Pancreas (tissue), 10 donors: ENCODE measurements at regions not wholly inside any gene's neighbourhood (a gene's known extent, or its start where the extent isn't known, plus 50 kb on each side); places are given as distances from the start of the nearest gene placed in this dataset.

ENCODE experiments used
- ATAC-seq, 4 donors: fragments of 200-7000 bp; cut with Tn5 transposase; one replicate each; pipeline versions ENCODE4 v1.8.0 to v1.9.1; 2020; ENCODE audit warnings: mild to moderate bottlenecking in 4 of 4, moderate library complexity in 4 of 4
- DNase-seq, 6 donors: peaks; one replicate each; pipeline ENCODE4 v3.0.0-alpha.2; 2020
- FAIRE-seq: peaks from 2 replicates; lab custom pipeline; 2012; peaks lifted over from hg19 to GRCh38; lab: Jason Lieb, UNC
- H3K27ac ChIP-seq, 4 donors: fragments of 200-600 bp; sonication (generic); 1 replicate in 3 of 4; 2 replicates in 1 of 4; pipeline versions ENCODE4 v1.5.0 to v1.8.0; 2020
- H3K27me3 ChIP-seq, 4 donors: fragments of 200-600 bp; one replicate each; pipeline ENCODE4 v1.8.0; 2021
- H3K36me3 ChIP-seq, 3 donors: fragments of 200-600 bp; sonication (generic) in 1 of 3; one replicate each; pipeline versions ENCODE4 v1.5.0 to v1.8.0; 2020 to 2021
- H3K4me1 ChIP-seq, 3 donors: fragments of 200-600 bp; one replicate each; pipeline ENCODE4 v1.8.0; 2021
- H3K4me3 ChIP-seq, 4 donors: fragments of 200-600 bp; sonication (generic) in 2 of 4; one replicate each; pipeline versions ENCODE4 v1.5.0 to v1.8.0; 2020 to 2021
- H3K9me3 ChIP-seq, 4 donors: fragments of 200-600 bp; one replicate each; pipeline ENCODE4 v1.8.0; 2021
- CTCF ChIP-seq, 4 donors: fragments of 200-600 bp; sonication (generic) in 3 of 4; IDR thresholded peaks; one replicate each; pipeline versions ENCODE4 v1.5.0 to v1.8.0; 2021; ENCODE audit warnings: antibody characterized with exemption in 4 of 4
- WGBS, 2 donors: extraction: QIAGEN DNeasy Blood & Tissue Kit; methylation state at CpG; one replicate each; pipeline ENCODE4 v1.1.7; 2013; 5-methylcytosine and 5-hydroxymethylcytosine counted together
- intact Hi-C, 3 donors: fragments of 100-400 bp; cut with DNase I; formaldehyde crosslinking; loops; one replicate each; pipeline versions ENCODE4 v1.11.1 to v1.14.2; 2022
- donor health status: healthy with polysubstance abuse.
- donor health status: DM: no; HTN: no; CAD: no; lungs with moderate emphysema.
- donor health status: DM: no; HTN: no; CAD: no.
- donor health status: control.
- donor health status: control.
- donor health status: Bipolar disorder and iron deficiency.
- donor health status: DM: yes; HTN: yes; CAD: no.
- donor health status: DM: no; HTN: no; CAD: no.
- donor health status: DM: no; HTN: no; CAD: no.
- donor health status: DM: yes; HTN: yes; CAD: no.

DNA sequence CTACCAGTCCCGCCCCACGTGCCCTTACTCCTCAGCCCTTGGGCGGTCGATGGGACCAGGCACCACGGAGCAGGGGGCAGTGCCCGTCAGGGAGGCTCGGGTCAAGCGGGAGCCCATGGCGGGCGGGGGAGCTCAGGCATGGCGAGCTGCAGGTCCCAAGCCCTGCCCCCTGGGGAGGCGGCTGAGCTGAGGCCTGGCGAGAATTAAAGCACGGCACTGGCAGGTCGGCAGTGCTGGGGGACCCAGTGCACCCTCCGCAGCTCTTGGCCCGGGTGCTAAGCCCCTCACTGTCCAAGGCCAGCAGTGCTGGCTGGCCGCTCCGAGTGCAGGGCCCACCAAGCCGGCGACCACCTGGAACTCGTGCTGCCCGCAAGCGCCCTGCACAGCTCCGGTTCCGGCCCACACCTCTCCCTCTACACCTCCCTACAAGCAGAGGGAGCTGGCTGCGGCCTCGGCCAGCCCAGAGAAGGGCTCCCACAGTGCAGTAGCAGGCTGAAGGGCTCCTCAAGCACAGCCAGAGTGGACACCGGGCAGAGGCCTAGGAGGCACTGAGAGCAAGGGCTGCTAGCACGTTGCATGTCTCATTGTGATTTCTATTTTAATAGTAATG lies 166.8 kb upstream of the FMN2 start:
- no peak overlapping the region for H3K4me3 ChIP-seq
- no peak for FAIRE-seq
- H3K27me3 ChIP-seq, result no peaks in the 10 kb centered on the region
- no peaks in the 10 kb centered on the region for H3K4me1 ChIP-seq
- H3K9me3 ChIP-seq, result no peaks in the 10 kb centered on the region
- H3K36me3 ChIP-seq, result no peaks in the 10 kb centered on the region
- WGBS, 2 donors, result 93 to 98% methylated on average over 29 to 30 of the region's 30 CpGs
- no peak for ATAC-seq
- no peak overlapping the region for H3K27ac ChIP-seq
- intact Hi-C loops, result no loop called here
- no peak for TF ChIP-seq CTCF (IDR thresholded peaks at IDR 0.05)
- DNase-seq, result peak in 1 of 6 donors; percentile 64

DNA sequence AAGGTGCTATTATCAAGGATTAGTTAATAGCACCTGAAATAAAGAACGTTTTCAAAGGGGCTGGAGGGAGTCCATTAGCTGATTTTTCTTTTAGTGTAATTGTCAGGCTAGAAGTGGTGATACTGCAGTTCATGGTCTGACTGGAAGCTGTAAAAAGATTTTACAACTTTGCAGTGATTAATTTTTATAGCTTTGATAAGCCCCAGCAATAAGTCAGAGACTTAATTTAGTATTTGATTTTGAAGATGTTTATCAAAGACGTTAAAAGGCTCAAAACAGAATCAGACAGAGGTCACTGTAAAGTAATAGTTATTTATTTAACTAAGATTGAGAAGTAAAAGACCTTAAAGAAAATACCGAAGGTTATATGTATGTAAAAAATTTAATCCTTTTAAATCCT lies 165.5 kb upstream of the FMN2 start:
- no peak for TF ChIP-seq CTCF (IDR thresholded peaks at IDR 0.05)
- DNase-seq (no peak), ATAC-seq (no peak), FAIRE-seq (peak; percentile 13)
- Histone ChIP-seq H3K36me3 (no peaks in the 10 kb centered on the region), H3K9me3 (no peaks in the 10 kb centered on the region), H3K4me1 (no peaks in the 10 kb centered on the region), H3K27me3 (no peaks in the 10 kb centered on the region), H3K27ac (no peak overlapping the region), H3K4me3 (no peak overlapping the region)
- WGBS, 2 donors, result 47 to 54% methylated on average over 3 of the region's 3 CpGs
- intact Hi-C loops, result no loop called here

DNA sequence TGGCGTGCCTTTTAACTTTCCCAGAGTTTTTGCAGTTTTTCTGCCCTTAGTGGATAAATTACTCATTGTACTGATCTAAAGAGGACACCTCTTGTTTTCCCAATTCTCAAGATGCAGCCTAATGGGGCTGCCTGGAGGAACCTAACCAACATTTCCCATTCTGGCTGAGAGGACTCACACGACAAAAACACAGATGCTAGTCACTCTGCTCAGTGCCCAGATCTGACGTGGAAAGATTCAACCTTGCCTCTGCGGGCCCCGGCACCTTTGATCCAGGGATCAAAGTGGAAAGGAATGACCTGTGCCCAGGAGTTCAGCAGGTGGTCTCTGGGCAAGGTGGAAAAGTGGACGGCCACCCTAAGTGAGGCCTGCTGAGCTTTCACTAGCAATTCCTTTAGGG lies 162.4 kb upstream of the FMN2 start:
- no peak for FAIRE-seq
- no peak overlapping the region for H3K27ac ChIP-seq
- H3K4me3 ChIP-seq, result no peak overlapping the region
- H3K4me1 ChIP-seq, result no peaks in the 10 kb centered on the region
- no peaks in the 10 kb centered on the region for H3K36me3 ChIP-seq
- H3K27me3 ChIP-seq, result no peaks in the 10 kb centered on the region
- ATAC-seq, result no peak
- WGBS, 2 donors, result 93 to 94% methylated on average over 6 of the region's 6 CpGs
- DNase-seq, result no peak
- TF ChIP-seq CTCF (IDR thresholded peaks at IDR 0.05), result no peak
- no peaks in the 10 kb centered on the region for H3K9me3 ChIP-seq
- intact Hi-C loops, result no loop called here

- TF ChIP-seq CTCF (IDR thresholded peaks at IDR 0.05), result no peak
- Histone ChIP-seq H3K36me3 (no peaks in the 10 kb centered on the region), H3K9me3 (no peaks in the 10 kb centered on the region), H3K4me1 (no peaks in the 10 kb centered on the region), H3K27ac (no peak overlapping the region), H3K4me3 (no peak overlapping the region), H3K27me3 (no peaks in the 10 kb centered on the region)
- no peak for DNase-seq
- no peak for ATAC-seq
- no peak for FAIRE-seq
- WGBS, 2 donors, result 61 to 64% methylated on average over 3 of the region's 3 CpGs
- intact Hi-C loops, result no loop called here
Measured at GRCh38 chr1:239930686-239931262, 160.9 kb upstream of the FMN2 start.

- intact Hi-C loops, result no loop called here
- FAIRE-seq (no peak), DNase-seq (no peak), ATAC-seq (no peak)
- no peak overlapping the region for H3K27ac ChIP-seq
- WGBS, 2 donors, result 78 to 79% methylated on average over 6 of the region's 6 CpGs
- TF ChIP-seq CTCF (IDR thresholded peaks at IDR 0.05), result no peak
- H3K4me3 ChIP-seq, result no peak overlapping the region
- no peaks in the 10 kb centered on the region for H3K4me1 ChIP-seq
- H3K36me3 ChIP-seq, result no peaks in the 10 kb centered on the region
- no peaks in the 10 kb centered on the region for H3K27me3 ChIP-seq
- no peaks in the 10 kb centered on the region for H3K9me3 ChIP-seq
Measured at GRCh38 chr1:239931341-239931740, 160.3 kb upstream of the FMN2 start.
